WI38 (cell line): ENCODE measurements at regions not wholly inside any gene's neighbourhood (a gene's known extent, or its start where the extent isn't known, plus 50 kb on each side); places are given as distances from the start of the nearest gene placed in this dataset.

Source experiments
- H3K4me3 ChIP-seq: 2 replicates; pipeline ENCODE4 v1.5.1; 2011; ENCODE audit warnings: low read depth, mild to moderate bottlenecking, control low read depth, low read length
- TF ChIP-seq, protein P1 (sequence below): IDR thresholded peaks from 2 replicates; pipeline ENCODE4 v1.5.1; 2012; ENCODE audit warnings: low read depth, mild to moderate bottlenecking, control low read depth, low read length

DNA sequence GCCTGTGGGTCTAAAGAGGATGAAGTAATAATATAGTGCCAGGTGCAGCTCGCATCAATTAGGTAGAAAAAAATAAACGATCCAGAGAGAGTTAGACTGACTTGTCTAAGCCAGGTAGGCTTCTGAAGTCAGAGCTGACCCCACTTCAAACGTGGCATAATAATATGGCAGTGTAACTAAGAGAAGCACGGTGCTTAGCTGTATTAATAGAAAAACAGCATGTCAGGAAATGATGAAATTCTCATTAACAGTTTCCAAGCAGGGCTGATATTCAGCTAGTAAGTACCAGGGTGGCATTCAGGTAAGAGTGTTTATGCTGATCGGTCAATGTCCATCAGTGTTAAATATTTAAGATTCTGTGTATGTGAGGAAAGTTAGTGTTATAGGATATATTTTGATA, 145.8 kb upstream of the SAMSN1 start:
- H3K4me3 ChIP-seq: no peak overlapping the region
- TF ChIP-seq, protein P1, sequence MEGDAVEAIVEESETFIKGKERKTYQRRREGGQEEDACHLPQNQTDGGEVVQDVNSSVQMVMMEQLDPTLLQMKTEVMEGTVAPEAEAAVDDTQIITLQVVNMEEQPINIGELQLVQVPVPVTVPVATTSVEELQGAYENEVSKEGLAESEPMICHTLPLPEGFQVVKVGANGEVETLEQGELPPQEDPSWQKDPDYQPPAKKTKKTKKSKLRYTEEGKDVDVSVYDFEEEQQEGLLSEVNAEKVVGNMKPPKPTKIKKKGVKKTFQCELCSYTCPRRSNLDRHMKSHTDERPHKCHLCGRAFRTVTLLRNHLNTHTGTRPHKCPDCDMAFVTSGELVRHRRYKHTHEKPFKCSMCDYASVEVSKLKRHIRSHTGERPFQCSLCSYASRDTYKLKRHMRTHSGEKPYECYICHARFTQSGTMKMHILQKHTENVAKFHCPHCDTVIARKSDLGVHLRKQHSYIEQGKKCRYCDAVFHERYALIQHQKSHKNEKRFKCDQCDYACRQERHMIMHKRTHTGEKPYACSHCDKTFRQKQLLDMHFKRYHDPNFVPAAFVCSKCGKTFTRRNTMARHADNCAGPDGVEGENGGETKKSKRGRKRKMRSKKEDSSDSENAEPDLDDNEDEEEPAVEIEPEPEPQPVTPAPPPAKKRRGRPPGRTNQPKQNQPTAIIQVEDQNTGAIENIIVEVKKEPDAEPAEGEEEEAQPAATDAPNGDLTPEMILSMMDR: no peak

DNA sequence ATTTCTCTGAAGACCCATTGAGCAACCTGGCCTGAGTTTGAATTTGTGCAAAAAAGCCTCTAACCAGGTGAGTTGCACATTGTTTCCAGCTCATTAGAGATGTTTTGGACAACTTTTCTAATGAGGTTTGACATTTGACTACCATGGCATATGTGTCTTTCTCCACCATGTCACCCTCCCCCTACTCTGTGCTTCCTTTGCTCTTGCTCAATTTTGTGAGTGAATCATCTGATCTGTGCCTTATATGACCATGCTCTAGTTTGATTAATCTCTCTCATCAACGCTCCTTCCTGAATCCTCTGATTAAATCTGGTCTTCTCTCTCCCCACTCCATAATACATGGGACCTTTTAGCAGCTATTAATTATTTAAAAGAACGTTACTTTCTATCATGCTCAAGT, 144.8 kb upstream of the SAMSN1 start:
- no peak overlapping the region for H3K4me3 ChIP-seq
- TF ChIP-seq, protein P1: no peak

DNA sequence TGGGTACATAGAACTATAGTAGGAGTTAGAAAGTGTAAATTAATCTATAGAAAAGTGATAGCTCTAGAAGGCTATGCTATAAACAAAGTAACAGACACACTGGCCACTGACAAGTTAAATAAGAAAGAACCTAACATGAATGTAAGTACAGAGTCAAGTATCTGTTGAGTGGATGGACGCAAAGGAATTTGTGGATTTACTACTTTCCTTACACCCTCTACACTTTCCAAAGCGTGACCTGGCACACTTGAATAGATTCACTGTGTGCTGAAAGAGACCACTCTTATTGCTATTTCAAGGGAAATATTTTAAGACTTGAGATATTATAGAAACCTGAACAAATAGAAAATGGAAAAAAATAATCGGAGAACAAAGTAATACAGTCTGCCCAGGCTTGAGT, 142.8 kb upstream of the SAMSN1 start:
- TF ChIP-seq, protein P1: no peak

DNA sequence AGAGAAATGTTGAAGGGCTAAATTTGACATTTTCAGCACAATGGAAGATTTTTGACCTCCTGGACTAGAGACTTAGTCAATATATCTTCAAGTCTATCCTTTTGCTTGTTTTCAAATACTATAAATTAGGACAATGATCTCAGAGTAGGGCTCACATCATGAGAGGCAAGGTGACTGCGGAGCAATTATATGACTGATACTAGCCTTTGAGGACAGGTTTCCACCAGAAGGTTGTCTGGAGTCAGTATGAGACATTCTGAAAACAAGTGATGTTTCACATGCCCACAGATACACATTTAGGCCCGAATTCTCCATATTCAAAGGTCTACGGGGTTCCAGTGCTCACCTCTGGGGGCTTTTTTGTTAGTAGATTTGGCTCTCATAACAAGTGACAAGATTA, 142.3 kb upstream of the SAMSN1 start:
- TF ChIP-seq, protein P1: no peak
- no peak overlapping the region for H3K4me3 ChIP-seq

More for the DNA sequence above, 142.8 kb upstream of the SAMSN1 start:
- no peak overlapping the region for H3K4me3 ChIP-seq

DNA sequence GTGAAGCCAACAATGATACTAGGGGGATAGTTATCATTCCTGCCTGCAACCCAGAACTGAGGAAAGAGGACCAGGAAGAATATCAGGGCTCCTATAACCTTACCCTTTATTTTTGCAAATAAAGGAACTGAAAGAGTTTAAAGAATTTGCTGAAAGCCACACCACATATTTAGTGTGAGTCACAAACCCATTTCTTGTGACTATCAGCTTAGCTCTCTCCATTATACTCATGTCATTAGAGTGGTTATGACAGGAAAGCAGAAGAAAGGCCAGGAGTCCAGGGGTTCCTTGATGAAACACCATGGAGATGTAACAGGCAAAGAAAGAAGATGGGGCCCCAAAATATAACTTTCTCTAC, 141.1 kb upstream of the SAMSN1 start:
- H3K4me3 ChIP-seq: no peak overlapping the region
- TF ChIP-seq, protein P1: no peak

DNA sequence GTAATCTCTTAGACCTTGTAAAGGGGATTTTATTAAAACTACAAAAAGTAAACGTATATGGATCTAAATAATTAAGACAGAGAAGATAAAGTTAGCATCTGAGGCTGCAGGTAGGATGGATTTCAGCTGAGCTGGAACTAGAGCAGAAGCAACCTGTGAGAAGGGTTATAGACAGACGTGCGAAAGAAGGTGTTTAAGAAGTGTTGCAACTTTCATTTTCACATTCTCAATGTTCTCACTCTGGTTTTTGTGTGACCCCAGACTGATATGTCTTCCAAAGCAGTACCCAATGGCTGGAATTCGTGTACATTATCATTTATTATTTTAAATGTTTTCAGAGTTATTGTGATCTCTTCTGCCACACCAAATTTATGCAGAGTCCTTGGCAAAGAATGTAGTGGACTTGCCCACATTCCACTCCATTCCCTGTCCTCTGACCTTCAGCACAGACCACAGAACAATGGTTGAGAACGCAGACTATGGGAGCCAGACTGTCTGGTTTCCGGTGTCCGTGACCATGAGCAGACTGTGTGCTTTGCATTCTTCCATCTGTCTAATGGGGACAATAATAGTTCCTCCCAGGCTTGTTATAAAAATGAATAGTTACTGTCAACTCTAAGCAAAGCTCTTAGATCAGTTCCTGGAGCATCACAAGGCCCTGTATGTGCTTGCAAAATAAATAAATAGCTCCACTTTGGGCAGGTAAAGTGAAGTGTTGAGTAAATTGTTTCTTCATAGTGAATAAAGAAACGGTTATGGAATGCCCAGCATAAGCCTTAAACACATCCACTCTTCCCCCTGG, 140.6 kb upstream of the SAMSN1 start:
- no peak overlapping the region for H3K4me3 ChIP-seq
- TF ChIP-seq, protein P1: no peak

DNA sequence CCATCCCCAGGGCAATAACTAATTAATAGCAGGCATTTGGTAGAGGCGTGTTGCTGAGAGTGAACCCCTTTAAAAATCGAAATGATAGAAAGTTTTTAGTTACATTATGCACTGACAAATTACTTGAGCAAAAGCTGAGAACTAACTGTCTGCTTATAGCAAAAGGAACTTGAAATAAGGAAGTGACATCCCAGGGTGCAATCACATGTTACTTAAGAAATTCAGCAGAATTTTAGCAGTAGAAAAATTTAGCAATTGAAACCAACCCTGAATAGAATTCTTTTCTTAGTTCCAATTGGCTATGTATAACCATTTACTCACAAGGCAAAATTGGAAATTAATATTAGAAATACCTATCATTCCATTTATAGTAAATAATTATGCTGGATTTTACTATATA, 139.5 kb upstream of the SAMSN1 start:
- no peak overlapping the region for H3K4me3 ChIP-seq
- TF ChIP-seq, protein P1: no peak
